Ishikawa (cell line): ENCODE measurements at regions not wholly inside any gene's neighbourhood (a gene's known extent, or its start where the extent isn't known, plus 50 kb on each side); places are given as distances from the start of the nearest gene placed in this dataset.

Experiments used
- CEBPB ChIP-seq: IDR thresholded peaks from 2 replicates; pipeline ENCODE4 v1.6.1; 2012
- EP300 ChIP-seq: IDR thresholded peaks from 2 replicates; pipeline ENCODE4 v1.6.1; 2012; ENCODE audit warnings: borderline replicate concordance
- RAD21 ChIP-seq: IDR thresholded peaks from 2 replicates; pipeline ENCODE4 v1.6.1; 2012; ENCODE audit warnings: low read depth
- TAF1 ChIP-seq: IDR thresholded peaks from 2 replicates; pipeline ENCODE4 v1.6.1; 2012; ENCODE audit warnings: low read depth, mild to moderate bottlenecking
- TCF12 ChIP-seq: IDR thresholded peaks from 2 replicates; pipeline ENCODE4 v1.6.1; 2012; ENCODE audit warnings: low read depth
- TEAD4 ChIP-seq: IDR thresholded peaks from 2 replicates; pipeline ENCODE4 v1.6.1; 2012
- YY1 ChIP-seq: IDR thresholded peaks from 2 replicates; pipeline ENCODE4 v1.6.1; 2012; ENCODE audit warnings: low read depth
- ZBTB7A ChIP-seq: IDR thresholded peaks from 2 replicates; pipeline ENCODE4 v1.6.1; 2012; ENCODE audit warnings: low read depth
- TF ChIP-seq, protein P1 (sequence below): IDR thresholded peaks from 2 replicates; pipeline ENCODE4 v1.6.1; 2012

- TF ChIP-seq TCF12: no peak
- no peak for TF ChIP-seq CEBPB
- TF ChIP-seq YY1: no peak
- no peak for TF ChIP-seq TAF1
- TF ChIP-seq, protein P1, sequence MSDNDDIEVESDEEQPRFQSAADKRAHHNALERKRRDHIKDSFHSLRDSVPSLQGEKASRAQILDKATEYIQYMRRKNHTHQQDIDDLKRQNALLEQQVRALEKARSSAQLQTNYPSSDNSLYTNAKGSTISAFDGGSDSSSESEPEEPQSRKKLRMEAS: no peak
- no peak for TF ChIP-seq ZBTB7A
- TF ChIP-seq EP300: no peak
- no peak for TF ChIP-seq TEAD4
- TF ChIP-seq RAD21: no peak
These were observed 553.8 kb downstream of the EPHA4 start for GRCh38 chr2:221018262-221018661.
